ENCODE measurements at regions not wholly inside any gene's neighbourhood (a gene's known extent, or its start where the extent isn't known, plus 50 kb on each side); places are given as distances from the start of the nearest gene placed in this dataset.

DNA sequence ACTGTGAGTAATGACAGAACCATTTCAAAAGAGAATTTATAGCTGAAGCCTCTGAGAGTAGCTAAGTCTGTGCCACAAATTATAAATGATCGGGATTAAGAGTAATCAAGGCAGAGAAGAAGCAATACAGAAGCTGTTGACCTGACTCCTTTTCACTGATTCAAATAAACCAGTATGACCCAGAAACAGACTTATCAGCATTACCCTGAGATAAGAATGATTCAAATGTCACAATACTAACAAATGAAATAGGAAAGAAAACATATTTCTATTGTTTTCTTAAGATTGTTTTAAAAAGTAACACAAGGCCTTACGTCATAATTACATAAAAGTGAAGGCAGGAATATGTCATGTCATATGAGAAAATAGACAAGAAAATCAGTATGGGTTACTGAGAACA is 1534.6 kb downstream of the SI start (continued):
- TF ChIP-seq, protein P1, sequence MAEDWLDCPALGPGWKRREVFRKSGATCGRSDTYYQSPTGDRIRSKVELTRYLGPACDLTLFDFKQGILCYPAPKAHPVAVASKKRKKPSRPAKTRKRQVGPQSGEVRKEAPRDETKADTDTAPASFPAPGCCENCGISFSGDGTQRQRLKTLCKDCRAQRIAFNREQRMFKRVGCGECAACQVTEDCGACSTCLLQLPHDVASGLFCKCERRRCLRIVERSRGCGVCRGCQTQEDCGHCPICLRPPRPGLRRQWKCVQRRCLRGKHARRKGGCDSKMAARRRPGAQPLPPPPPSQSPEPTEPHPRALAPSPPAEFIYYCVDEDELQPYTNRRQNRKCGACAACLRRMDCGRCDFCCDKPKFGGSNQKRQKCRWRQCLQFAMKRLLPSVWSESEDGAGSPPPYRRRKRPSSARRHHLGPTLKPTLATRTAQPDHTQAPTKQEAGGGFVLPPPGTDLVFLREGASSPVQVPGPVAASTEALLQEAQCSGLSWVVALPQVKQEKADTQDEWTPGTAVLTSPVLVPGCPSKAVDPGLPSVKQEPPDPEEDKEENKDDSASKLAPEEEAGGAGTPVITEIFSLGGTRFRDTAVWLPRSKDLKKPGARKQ (CRISPR knock-in tag; IDR thresholded peaks at IDR 0.05) = no peak

DNA sequence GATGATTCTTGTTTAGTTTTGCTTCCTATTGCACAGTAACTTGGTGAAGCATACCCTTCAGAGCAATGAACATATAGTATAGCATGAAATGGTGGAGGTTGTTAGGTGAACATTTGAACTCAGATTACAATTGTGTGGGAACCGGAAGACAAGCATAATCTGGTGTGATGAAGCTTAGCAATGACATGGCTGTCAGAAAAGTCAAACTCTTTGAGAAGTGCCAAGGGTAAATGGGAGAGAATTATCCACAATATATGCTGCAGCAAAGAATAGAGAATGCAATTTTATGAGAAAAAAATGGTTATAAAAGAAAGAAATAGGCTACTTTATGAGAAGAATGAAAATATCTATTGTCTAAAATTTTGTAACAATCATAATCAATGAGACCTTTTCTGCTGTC is 1536.7 kb downstream of the SI start:
- no peak for ATAC-seq
- ChIA-PET POLR2A (no interaction called here), CTCF (ENCODE audit: low intra/inter-chr PET ratio) (no interaction called here)
- in situ Hi-C loops (cut with MboI) = no loop called here
- H3K79me2 ChIP-seq (ENCODE audit: control insufficient read depth, insufficient read depth, low read length) = no peaks in the 10 kb centered on the region
- no peak overlapping the region for H3K4me3 ChIP-seq
- 18% methylated on average over 1 of the region's 1 CpG for WGBS (ENCODE audit: insufficient coverage, low coverage, missing lambda C conversion rate)
- H3K4me1 ChIP-seq (replicated peaks in 1 of 2; ENCODE audit: control insufficient read depth in 2 of 2, insufficient read depth in 2 of 2, low read length in 2 of 2) = no peaks in the 10 kb centered on the region
- no peak overlapping the region for H3K27ac ChIP-seq (ENCODE audit: extremely low read depth, low read depth, low read length)
- TF ChIP-seq E2F3 (CRISPR knock-in tag; IDR thresholded peaks at IDR 0.05) = no peak
- TF ChIP-seq, protein P2, sequence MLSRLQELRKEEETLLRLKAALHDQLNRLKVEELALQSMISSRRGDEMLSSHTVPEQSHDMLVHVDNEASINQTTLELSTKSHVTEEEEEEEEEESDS (CRISPR knock-in tag; IDR thresholded peaks at IDR 0.05) = no peak
- no peak for TF ChIP-seq ZNF143 (CRISPR knock-in tag; IDR thresholded peaks at IDR 0.05)
- TF ChIP-seq CHD1 (IDR thresholded peaks at IDR 0.05; ENCODE audit: low read length) = no peak
- TF ChIP-seq RHOXF2B (CRISPR knock-in tag; conservative IDR thresholded peaks at IDR 0.05) = no peak
- no peak for TF ChIP-seq FIP1L1 (IDR thresholded peaks at IDR 0.05; ENCODE audit: low read depth, low read length, poor library complexity, severe bottlenecking)
- H3K9me3 ChIP-seq (replicated peaks; ENCODE audit: control insufficient read depth, insufficient read depth, low read depth, low read length) = no peaks in the 10 kb centered on the region
- no peaks in the 10 kb centered on the region for H4K20me1 ChIP-seq (replicated peaks; ENCODE audit: control insufficient read depth, insufficient read depth, low read length)
- intact Hi-C loops (cut with micrococcal nuclease) = no loop called here
- no peaks in the 10 kb centered on the region for H3K36me3 ChIP-seq (ENCODE audit: control insufficient read depth, insufficient read depth, low read length)
- no peak for DNase-seq (ENCODE audit: extremely low read depth in 1 of 4, low spot score in 3 of 4)
- no peak overlapping the region for H3K4me2 ChIP-seq (ENCODE audit: insufficient read depth, low read length)
- no peaks in the 10 kb centered on the region for H3K27me3 ChIP-seq (ENCODE audit: control insufficient read depth in 2 of 2, insufficient read depth in 2 of 2, low read length in 2 of 2)
- no TSS peak for BruUV-seq (replicated peaks)
- no peaks in the 10 kb centered on the region for H3K9me1 ChIP-seq (ENCODE audit: control insufficient read depth, insufficient read depth, low read length)
- H3K9ac ChIP-seq (ENCODE audit: insufficient read depth in 1 of 2, low read depth in 2 of 2, low read length in 2 of 2) = no peak overlapping the region
- no peak for FAIRE-seq
- H2AFZ ChIP-seq (ENCODE audit: low read depth, low read length) = no peak overlapping the region
